IMR-90 (cell line): ENCODE measurements at regions not wholly inside any gene's neighbourhood (a gene's known extent, or its start where the extent isn't known, plus 50 kb on each side); places are given as distances from the start of the nearest gene placed in this dataset.
A peak's percentile ranks its signal among the peaks of the same experiment; 100 is the strongest.

Source experiments
- ATAC-seq: fragments of 200-7000 bp; cut with Tn5 transposase; 2 replicates; pipeline ENCODE4 v1.9.1; 2020; ENCODE audit warnings: low read depth, mild to moderate bottlenecking, moderate library complexity
- BruUV-seq: library from RNA; stranded (reverse); fragments of 400-500 nt; replicated peaks from 2 replicates; lab custom pipeline; 2021; lab: Mats Ljungman, UMichigan
- CTCF ChIA-PET: fragments of 300-600 bp; formaldehyde crosslinking; extraction: SDS; loops from one replicate; lab custom pipeline; 2021; ENCODE audit warnings: antibody characterized with exemption; lab: Yijun Ruan, JAX
- POLR2A ChIA-PET: fragments of 300-600 bp; sonication (Branson Sonifier 250); formaldehyde crosslinking; loops from one replicate; lab custom pipeline; 2022; ENCODE audit warnings: antibody characterized with exemption; ENCODE audit not compliant: unreplicated experiment; lab: Charles Lee
- DNase-seq: peaks from one replicate; pipeline ENCODE4 v3.0.0; 2013
- H2AFZ ChIP-seq: replicated peaks from 2 replicates; pipeline ENCODE3; 2013; ENCODE audit warnings: low read length, mild to moderate bottlenecking; ENCODE audit not compliant: poor library complexity
- H2AK5ac ChIP-seq: 2 replicates; pipeline ENCODE4 v1.6.1; 2013; ENCODE audit warnings: low read depth, low read length, inconsistent platforms
- H2AK9ac ChIP-seq: replicated peaks from 2 replicates; pipeline ENCODE3; 2013; ENCODE audit warnings: mild to moderate bottlenecking, low read depth, low read length, moderate library complexity; ENCODE audit not compliant: poor library complexity
- H2BK120ac ChIP-seq: 2 replicates; pipeline ENCODE4 v1.6.1; 2013; ENCODE audit warnings: low read depth, low read length, inconsistent platforms
- H2BK15ac ChIP-seq: 3 replicates; pipeline ENCODE4 v1.6.1; 2013; ENCODE audit warnings: low read depth, low read length, inconsistent platforms
- H2BK20ac ChIP-seq: 2 replicates; pipeline ENCODE4 v1.6.1; 2013; ENCODE audit warnings: low read depth, mild to moderate bottlenecking, inconsistent platforms, low read length, moderate library complexity
- H2BK5ac ChIP-seq: 2 replicates; pipeline ENCODE4 v1.6.1; 2013; ENCODE audit warnings: mild to moderate bottlenecking, low read depth, low read length, inconsistent platforms; ENCODE audit not compliant: poor library complexity, severe bottlenecking
- H3K14ac ChIP-seq: replicated peaks from 2 replicates; pipeline ENCODE4 v1.6.1; 2013; ENCODE audit warnings: low read depth, low read length, inconsistent platforms
- H3K18ac ChIP-seq: 2 replicates; pipeline ENCODE4 v1.6.1; 2013; ENCODE audit warnings: low read depth, low read length, control low read depth
- H3K23ac ChIP-seq: 2 replicates; pipeline ENCODE4 v1.6.1; 2013; ENCODE audit warnings: low read depth, low read length, inconsistent platforms
- H3K27ac ChIP-seq: 2 replicates; pipeline ENCODE4 v1.5.1; 2013; ENCODE audit warnings: mild to moderate bottlenecking, control low read depth, low read length; ENCODE audit not compliant: insufficient read depth
- H3K27me3 ChIP-seq: 2 replicates; pipeline ENCODE4 v1.6.1; 2013; ENCODE audit warnings: low read length; ENCODE audit not compliant: control insufficient read depth, insufficient read depth
- H3K36me3 ChIP-seq: 2 replicates; pipeline ENCODE4 v1.6.1; 2013; ENCODE audit warnings: low read length, mixed read lengths; ENCODE audit not compliant: control insufficient read depth, insufficient read depth
- H3K4ac ChIP-seq: 2 replicates; pipeline ENCODE4 v1.6.1; 2013; ENCODE audit warnings: low read depth, low read length, inconsistent platforms
- H3K4me1 ChIP-seq: 2 replicates; pipeline ENCODE4 v1.6.1; 2013; ENCODE audit warnings: low read length, mixed read lengths; ENCODE audit not compliant: control insufficient read depth, insufficient read depth
- H3K4me2 ChIP-seq: 2 replicates; pipeline ENCODE4 v1.6.1; 2013; ENCODE audit warnings: low read depth, mild to moderate bottlenecking, control low read depth, low read length, moderate library complexity
- H3K4me3 ChIP-seq: 2 replicates; pipeline ENCODE4 v1.5.1; 2013; ENCODE audit warnings: low read depth, mild to moderate bottlenecking, control low read depth, low read length, moderate library complexity; ENCODE audit not compliant: insufficient read depth
- H3K56ac ChIP-seq: 2 replicates; pipeline ENCODE4 v1.6.1; 2013; ENCODE audit warnings: low read length, inconsistent platforms; ENCODE audit not compliant: insufficient read depth; ENCODE audit errors: extremely low read depth
- H3K79me1 ChIP-seq, 2 experiments: 2 replicates each; pipeline ENCODE4 v1.6.1; 2013; ENCODE audit warnings: low read length in 2 of 2, inconsistent platforms in 1 of 2, low read depth in 1 of 2
- H3K9ac ChIP-seq: 2 replicates; pipeline ENCODE4 v1.6.1; 2013; ENCODE audit warnings: low read depth, low read length, control low read depth
- H3K9me1 ChIP-seq: 2 replicates; pipeline ENCODE4 v1.6.1; 2013; ENCODE audit warnings: low read length, inconsistent platforms; ENCODE audit not compliant: insufficient read depth
- H3K9me3 ChIP-seq: 2 replicates; pipeline ENCODE4 v1.6.1; 2013; ENCODE audit warnings: low read length; ENCODE audit not compliant: control insufficient read depth, insufficient read depth
- H4K20me1 ChIP-seq: 2 replicates; pipeline ENCODE4 v1.6.1; 2013; ENCODE audit warnings: low read length, inconsistent platforms; ENCODE audit not compliant: insufficient read depth
- H4K5ac ChIP-seq: 2 replicates; pipeline ENCODE4 v1.6.1; 2013; ENCODE audit warnings: mild to moderate bottlenecking, low read depth, low read length, control low read depth
- H4K8ac ChIP-seq, 2 experiments: 2 replicates each; pipeline ENCODE4 v1.6.1; 2013; ENCODE audit warnings: low read depth in 2 of 2, low read length in 2 of 2, control low read depth in 1 of 2, inconsistent platforms in 1 of 2
- H4K91ac ChIP-seq: 2 replicates; pipeline ENCODE4 v1.6.1; 2013; ENCODE audit warnings: low read depth, low read length, inconsistent platforms; ENCODE audit not compliant: insufficient read depth
- MAFK ChIP-seq: IDR thresholded peaks from 2 replicates; pipeline ENCODE4 v1.6.1; 2012; ENCODE audit warnings: low read depth, low read length, improper control_type of control experiment
- NFE2L2 ChIP-seq: fragments of 150-350 bp; IDR thresholded peaks from 2 replicates; pipeline ENCODE4 v1.6.1; 2016; ENCODE audit warnings: low read depth, mild to moderate bottlenecking, low read length
- RAD21 ChIP-seq: IDR thresholded peaks from 2 replicates; pipeline ENCODE4 v1.6.1; 2012; ENCODE audit warnings: low read length, improper control_type of control experiment
- RFX5 ChIP-seq: IDR thresholded peaks from 2 replicates; pipeline ENCODE4 v1.8.0; 2012; ENCODE audit warnings: low read depth, mild to moderate bottlenecking, low read length, moderate library complexity
- SMC3 ChIP-seq: fragments of 150-350 bp; IDR thresholded peaks from 2 replicates; pipeline ENCODE4 v1.6.1; 2016; ENCODE audit warnings: low read depth, mild to moderate bottlenecking, antibody characterized with exemption, low read length, moderate library complexity
- WGBS, 2 experiments: methylation state at CpG; one replicate each; pipeline versions ENCODE4 v1.1.5 to v1.1.7; 2013; ENCODE audit warnings: missing lambda C conversion rate in 2 of 2; ENCODE audit not compliant: insufficient read length in 1 of 2; ENCODE audit errors: extremely low coverage in 2 of 2; 5-methylcytosine and 5-hydroxymethylcytosine counted together
- dilution Hi-C: fragments of 300-500 bp; cut with HindIII; formaldehyde crosslinking; loops from one replicate; pipeline ENCODE4 v1.14.3; 2018; ENCODE audit warnings: low sequenced_read_pairs; ENCODE audit not compliant: unreplicated experiment
- in situ Hi-C: fragments of 300-500 bp; cut with MboI; formaldehyde crosslinking; loops from 3 replicates; pipeline ENCODE4 v1.14.3; 2019; ENCODE audit warnings: low sequenced_read_pairs, inconsistent platforms, mixed read lengths
- intact Hi-C: fragments of 100-400 bp; cut with micrococcal nuclease; formaldehyde crosslinking; loops from 2 replicates; pipeline ENCODE4 v1.10.0; 2022
- TF ChIP-seq, protein P1 (sequence below): conservative IDR thresholded peaks from 2 replicates; pipeline ENCODE4 v1.5.1; 2012; ENCODE audit warnings: mild to moderate bottlenecking, low read depth, low read length, improper control_type of control experiment

DNA sequence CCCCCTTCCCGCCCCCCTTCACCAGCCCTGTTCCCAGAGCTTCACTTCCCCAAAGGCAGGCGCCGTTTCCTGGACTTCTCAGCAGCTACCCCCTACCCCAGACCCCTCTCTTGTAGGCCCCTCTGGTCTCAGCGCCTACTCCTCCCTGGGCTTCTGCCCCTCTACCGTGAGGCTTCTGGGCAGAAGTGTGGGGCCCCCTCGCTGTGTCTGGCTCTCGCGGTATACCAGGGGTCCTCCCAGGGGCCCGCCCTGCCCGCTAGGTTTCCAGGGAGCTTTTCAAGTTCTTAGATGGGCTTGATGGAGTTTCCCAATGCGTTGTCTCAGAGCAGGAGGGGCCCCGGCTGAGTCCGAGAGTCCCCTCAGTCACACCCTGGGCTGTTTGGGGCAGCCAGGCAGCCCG is 247.1 kb downstream of the SEC14L1 start:
- Histone ChIP-seq H3K4me1 (peaks cover 76% of the 10 kb centered on the region), H3K27ac (peak overlapping the region; percentile 86; the same call in 1 of the 2 replicates)

More for the DNA sequence above, 247.1 kb downstream of the SEC14L1 start:
- peak overlapping the region; percentile 90; the same call in 1 of the 2 replicates for H4K91ac ChIP-seq
- TF ChIP-seq RAD21 (no peak), MAFK (no peak), SMC3 (no peak), RFX5 (no peak), NFE2L2 (no peak)
- TF ChIP-seq, protein P1, sequence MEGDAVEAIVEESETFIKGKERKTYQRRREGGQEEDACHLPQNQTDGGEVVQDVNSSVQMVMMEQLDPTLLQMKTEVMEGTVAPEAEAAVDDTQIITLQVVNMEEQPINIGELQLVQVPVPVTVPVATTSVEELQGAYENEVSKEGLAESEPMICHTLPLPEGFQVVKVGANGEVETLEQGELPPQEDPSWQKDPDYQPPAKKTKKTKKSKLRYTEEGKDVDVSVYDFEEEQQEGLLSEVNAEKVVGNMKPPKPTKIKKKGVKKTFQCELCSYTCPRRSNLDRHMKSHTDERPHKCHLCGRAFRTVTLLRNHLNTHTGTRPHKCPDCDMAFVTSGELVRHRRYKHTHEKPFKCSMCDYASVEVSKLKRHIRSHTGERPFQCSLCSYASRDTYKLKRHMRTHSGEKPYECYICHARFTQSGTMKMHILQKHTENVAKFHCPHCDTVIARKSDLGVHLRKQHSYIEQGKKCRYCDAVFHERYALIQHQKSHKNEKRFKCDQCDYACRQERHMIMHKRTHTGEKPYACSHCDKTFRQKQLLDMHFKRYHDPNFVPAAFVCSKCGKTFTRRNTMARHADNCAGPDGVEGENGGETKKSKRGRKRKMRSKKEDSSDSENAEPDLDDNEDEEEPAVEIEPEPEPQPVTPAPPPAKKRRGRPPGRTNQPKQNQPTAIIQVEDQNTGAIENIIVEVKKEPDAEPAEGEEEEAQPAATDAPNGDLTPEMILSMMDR = no peak
- H3K4me3 ChIP-seq = no peak overlapping the region
- H2BK15ac ChIP-seq = no peak overlapping the region
- peak overlapping the region; percentile 87 for H3K4ac ChIP-seq
- WGBS, 2 experiments = 67% methylated on average over 1 of the region's 14 CpGs; no CpG with 5 or more reads in 1 of the 2 experiments
- ATAC-seq = no peak
- H4K20me1 ChIP-seq = peaks cover 57% of the 10 kb centered on the region
- H3K4me2 ChIP-seq = no peak overlapping the region
- no peak overlapping the region for H2BK20ac ChIP-seq
- peak overlapping the region; percentile 38 to 83; a peak in 2 of 4 replicates for H4K8ac ChIP-seq
- peaks cover 17 to 90% of the 10 kb centered on the region in 2 experiments for H3K79me1 ChIP-seq
- H2AK9ac ChIP-seq = peak overlapping the region; percentile 89
- no peak overlapping the region for H3K9ac ChIP-seq
- H2BK5ac ChIP-seq = peak overlapping the region; percentile 41
- no peaks in the 10 kb centered on the region for H3K9me3 ChIP-seq
- peaks cover 16% of the 10 kb centered on the region; the same call in 1 of the 2 replicates for H3K36me3 ChIP-seq
- peak overlapping the region; percentile 77 for H2BK120ac ChIP-seq
- BruUV-seq = no TSS peak
- H3K14ac ChIP-seq = peak overlapping the region; percentile 92; the same call in 1 of the 2 replicates
- intact Hi-C loops = no loop called here
- H3K27me3 ChIP-seq = no peaks in the 10 kb centered on the region
- peak overlapping the region; percentile 77; the same call in 1 of the 2 replicates for H3K23ac ChIP-seq
- no peak overlapping the region for H4K5ac ChIP-seq
- H2AK5ac ChIP-seq = peak overlapping the region; percentile 98
- H3K9me1 ChIP-seq = peaks cover 56% of the 10 kb centered on the region
- dilution Hi-C loops = no loop called here
- H2AFZ ChIP-seq = no peak overlapping the region
- H3K56ac ChIP-seq = no peak overlapping the region
- ChIA-PET CTCF (interaction anchor here (0.7 kb wide), 1 partner anchor 56 kb away, joined by 3 read pairs; no protein-coding TSS in a partner anchor), POLR2A (interaction anchor here (0.5 kb wide), 1 partner anchor 21 kb away, joined by 3 read pairs; no protein-coding TSS in a partner anchor)
- no peak overlapping the region; the same call in 1 of the 2 replicates for H3K18ac ChIP-seq
- DNase-seq = no peak
- in situ Hi-C loops = no loop called here
